ENCODE measurements at regions not wholly inside any gene's neighbourhood (a gene's known extent, or its start where the extent isn't known, plus 50 kb on each side); places are given as distances from the start of the nearest gene placed in this dataset.

- TF ChIP-seq SMAD3 (CRISPR knock-in tag; IDR thresholded peaks at IDR 0.05; ENCODE audit: borderline replicate concordance) (no peak), HMGXB4 (CRISPR knock-in tag; IDR thresholded peaks at IDR 0.05) (no peak), JUN (CRISPR knock-in tag; IDR thresholded peaks at IDR 0.05) (no peak), NR1H2 (CRISPR knock-in tag; IDR thresholded peaks at IDR 0.05) (no peak), ZBTB21 (CRISPR knock-in tag; IDR thresholded peaks at IDR 0.05; ENCODE audit: borderline replicate concordance) (no peak), RELA (CRISPR knock-in tag; IDR thresholded peaks at IDR 0.05; ENCODE audit: borderline replicate concordance) (no peak), ZNF425 (CRISPR knock-in tag; conservative IDR thresholded peaks at IDR 0.05) (no peak), E2F1 (CRISPR knock-in tag; IDR thresholded peaks at IDR 0.05) (no peak), ZNF671 (CRISPR knock-in tag; IDR thresholded peaks at IDR 0.05) (no peak), ZMAT4 (CRISPR knock-in tag; IDR thresholded peaks at IDR 0.05) (no peak), KAT7 (CRISPR knock-in tag; IDR thresholded peaks at IDR 0.05; ENCODE audit: borderline replicate concordance) (no peak), ATF3 (CRISPR knock-in tag; conservative IDR thresholded peaks at IDR 0.05) (no peak), CREB1 (CRISPR knock-in tag; IDR thresholded peaks at IDR 0.05) (no peak), GABPB1 (CRISPR knock-in tag; IDR thresholded peaks at IDR 0.05) (no peak), ATF6 (CRISPR knock-in tag; IDR thresholded peaks at IDR 0.05) (no peak), ESRRA (CRISPR knock-in tag; IDR thresholded peaks at IDR 0.05; ENCODE audit: borderline replicate concordance) (no peak), FOXP1 (CRISPR knock-in tag; IDR thresholded peaks at IDR 0.05; ENCODE audit: borderline replicate concordance) (no peak), ZNF121 (CRISPR knock-in tag; IDR thresholded peaks at IDR 0.05) (no peak), NR3C1 (CRISPR knock-in tag; conservative IDR thresholded peaks at IDR 0.05; ENCODE audit: low read depth) (no peak)
- H3K4me1 Mint-ChIP-seq = peaks cover 28% of the 10 kb centered on the region
- ChIA-PET CTCF (no interaction called here), POLR2A (no interaction called here)
- peak; percentile 51 for ATAC-seq
- H3K27me3 Mint-ChIP-seq (ENCODE audit: low read depth) = peaks cover 3% of the 10 kb centered on the region; the same call in 1 of the 2 replicates
- H3K4me3 Mint-ChIP-seq = no peak overlapping the region; the same call in 1 of the 2 replicates
- no peak for DNase-seq (ENCODE audit: low spot score)
- peaks cover 52% of the 10 kb centered on the region for H3K36me3 Mint-ChIP-seq
- H3K27ac Mint-ChIP-seq = peak overlapping the region; percentile 50
- H3K9me3 Mint-ChIP-seq = peaks cover 58% of the 10 kb centered on the region
Measured at GRCh38 chr4:175033162-175033561, 115.0 kb downstream of the ADAM29 start.

GRCh38 chr4:175034007-175034406 is 115.8 kb downstream of the ADAM29 start:
- ATAC-seq (peak; percentile 57), DNase-seq (ENCODE audit: low spot score) (no peak)
- H3K9me3 Mint-ChIP-seq = peaks cover 51% of the 10 kb centered on the region
- H3K27me3 Mint-ChIP-seq (ENCODE audit: low read depth) = peaks cover 3% of the 10 kb centered on the region; the same call in 1 of the 2 replicates
- no peak overlapping the region for H3K4me3 Mint-ChIP-seq
- POLR2A ChIA-PET = no interaction called here
- H3K36me3 Mint-ChIP-seq = peaks cover 43% of the 10 kb centered on the region
- H3K4me1 Mint-ChIP-seq = peaks cover 28% of the 10 kb centered on the region
- H3K27ac Mint-ChIP-seq = peak overlapping the region; percentile 44
- CTCF ChIA-PET = interaction anchor here (0.8 kb wide), 1 partner anchor 21 kb away, joined by 4 read pairs; no protein-coding TSS in a partner anchor
- TF ChIP-seq EMX1 (CRISPR knock-in tag; IDR thresholded peaks at IDR 0.05) = no peak
- no peak for TF ChIP-seq ZMAT4 (CRISPR knock-in tag; IDR thresholded peaks at IDR 0.05)
- no peak for TF ChIP-seq FOXP4 (CRISPR knock-in tag; IDR thresholded peaks at IDR 0.05)
- TF ChIP-seq ZBTB43 (CRISPR knock-in tag; IDR thresholded peaks at IDR 0.05) = no peak
- TF ChIP-seq MYBL2 (CRISPR knock-in tag; IDR thresholded peaks at IDR 0.05) = no peak
- TF ChIP-seq JUN (CRISPR knock-in tag; IDR thresholded peaks at IDR 0.05) = no peak
- TF ChIP-seq JAZF1 (CRISPR knock-in tag; IDR thresholded peaks at IDR 0.05) = no peak

Data from WTC11 (cell line).